ENCODE measurements at regions not wholly inside any gene's neighbourhood (a gene's known extent, or its start where the extent isn't known, plus 50 kb on each side); places are given as distances from the start of the nearest gene placed in this dataset.

- BruUV-seq (replicated peaks) = no TSS peak
- in situ Hi-C loops (cut with HindIII; ENCODE audit: low pct_unique_long_range_greater_than_20kb, low sequenced_read_pairs) = no loop called here
- TF ChIP-seq TCF7L2 (IDR thresholded peaks at IDR 0.05; ENCODE audit: low read depth, low read length) = no peak
- TF ChIP-seq REST (IDR thresholded peaks at IDR 0.05; ENCODE audit: insufficient read depth in 1 of 2, low read depth in 2 of 2, low read length in 1 of 2) = no peak
- TF ChIP-seq CTCF (IDR thresholded peaks at IDR 0.05) = no peak
- no peak for TF ChIP-seq POLR2AphosphoS5 (IDR thresholded peaks at IDR 0.05; ENCODE audit: low read depth, low read length)
- TF ChIP-seq SIN3A (IDR thresholded peaks at IDR 0.05; ENCODE audit: borderline replicate concordance, insufficient read depth, low read depth, low read length) = no peak
- intact Hi-C loops (cut with micrococcal nuclease; ENCODE audit: unreplicated experiment) = no loop called here
- ChIA-PET CTCF (no interaction called here), POLR2A (no interaction called here)
- Histone ChIP-seq H3K9me3 (ENCODE audit: control insufficient read depth, insufficient read depth, low read depth, low read length) (no peaks in the 10 kb centered on the region), H3K27ac (ENCODE audit: low read length) (no peak overlapping the region), H3K4me3 (ENCODE audit: low read depth in 2 of 2, low read length in 2 of 2) (no peak overlapping the region), H3K4me1 (ENCODE audit: control insufficient read depth, insufficient read depth, low read length) (no peaks in the 10 kb centered on the region), H3K36me3 (ENCODE audit: control insufficient read depth, insufficient read depth, low read length) (no peaks in the 10 kb centered on the region), H3K27me3 (ENCODE audit: control insufficient read depth, insufficient read depth, low read length) (no peaks in the 10 kb centered on the region)
- DNase-seq (ENCODE audit: low read depth, low spot score) = no peak
- ATAC-seq = no peak
Measured at GRCh38 chr2:138906549-138906948, 126.4 kb upstream of the NXPH2 start.

- CTCF ChIA-PET = no interaction called here
Measured at GRCh38 chr2:138902239-138902871, 122.2 kb upstream of the NXPH2 start.

More at GRCh38 chr2:138902239-138902871, 122.2 kb upstream of the NXPH2 start:
- Histone ChIP-seq H3K9me3 (ENCODE audit: control insufficient read depth, insufficient read depth, low read depth, low read length) (no peaks in the 10 kb centered on the region), H3K4me1 (ENCODE audit: control insufficient read depth, insufficient read depth, low read length) (no peaks in the 10 kb centered on the region), H3K36me3 (ENCODE audit: control insufficient read depth, insufficient read depth, low read length) (no peaks in the 10 kb centered on the region), H3K27me3 (ENCODE audit: control insufficient read depth, insufficient read depth, low read length) (no peaks in the 10 kb centered on the region), H3K4me3 (ENCODE audit: low read depth in 2 of 2, low read length in 2 of 2) (no peak overlapping the region), H3K27ac (ENCODE audit: low read length) (no peak overlapping the region)
- ATAC-seq = no peak
- POLR2A ChIA-PET = no interaction called here
- DNase-seq (ENCODE audit: low read depth, low spot score) = no peak
- in situ Hi-C loops (cut with HindIII; ENCODE audit: low pct_unique_long_range_greater_than_20kb, low sequenced_read_pairs) = no loop called here
- TF ChIP-seq REST (IDR thresholded peaks at IDR 0.05; ENCODE audit: insufficient read depth in 1 of 2, low read depth in 2 of 2, low read length in 1 of 2) (no peak), SIN3A (IDR thresholded peaks at IDR 0.05; ENCODE audit: borderline replicate concordance, insufficient read depth, low read depth, low read length) (no peak), POLR2AphosphoS5 (IDR thresholded peaks at IDR 0.05; ENCODE audit: low read depth, low read length) (no peak), CTCF (IDR thresholded peaks at IDR 0.05) (no peak), TCF7L2 (IDR thresholded peaks at IDR 0.05; ENCODE audit: low read depth, low read length) (no peak)
- intact Hi-C loops (cut with micrococcal nuclease; ENCODE audit: unreplicated experiment) = no loop called here
- BruUV-seq (replicated peaks) = no TSS peak
